HG03135 (cell line): ENCODE measurements at regions not wholly inside any gene's neighbourhood (a gene's known extent, or its start where the extent isn't known, plus 50 kb on each side); places are given as distances from the start of the nearest gene placed in this dataset.

Source experiments
- ATAC-seq: cut with Tn5 transposase; IDR thresholded peaks from one replicate; pipeline ENCODE4 v1.9.1; 2021; ENCODE audit warnings: mild to moderate bottlenecking, moderate library complexity; ENCODE audit not compliant: unreplicated experiment

GRCh38 chr2:16262526-16263178 lies 322.3 kb downstream of the MYCN start:
- ATAC-seq = no peak

- ATAC-seq = no peak
Observed at GRCh38 chr2:16261791-16262190, 321.4 kb downstream of the MYCN start.

GRCh38 chr2:16261071-16261470 lies 320.7 kb downstream of the MYCN start:
- no peak for ATAC-seq

GRCh38 chr2:16260041-16260830 lies 319.9 kb downstream of the MYCN start:
- ATAC-seq = no peak

- no peak for ATAC-seq
Observed at GRCh38 chr2:16259010-16259409, 318.7 kb downstream of the MYCN start.

GRCh38 chr2:16258350-16258749 lies 318.0 kb downstream of the MYCN start:
- ATAC-seq = no peak

- no peak for ATAC-seq
Observed at GRCh38 chr2:16257322-16258028, 317.1 kb downstream of the MYCN start.

GRCh38 chr2:16256601-16257321 lies 316.4 kb downstream of the MYCN start:
- no peak for ATAC-seq

GRCh38 chr2:16255120-16255519 lies 314.8 kb downstream of the MYCN start:
- no peak for ATAC-seq

- ATAC-seq = no peak
Observed at GRCh38 chr2:16254356-16254965, 314.1 kb downstream of the MYCN start.

- no peak for ATAC-seq
Observed at GRCh38 chr2:16253291-16253690, 312.9 kb downstream of the MYCN start.

- ATAC-seq = no peak
Observed at GRCh38 chr2:16252891-16253290, 312.5 kb downstream of the MYCN start.

GRCh38 chr2:16252251-16252650 lies 311.9 kb downstream of the MYCN start:
- ATAC-seq = no peak

- ATAC-seq = no peak
Observed at GRCh38 chr2:16251511-16252225, 311.3 kb downstream of the MYCN start.

- no peak for ATAC-seq
Observed at GRCh38 chr2:16250886-16251285, 310.5 kb downstream of the MYCN start.

GRCh38 chr2:16250466-16250865 lies 310.1 kb downstream of the MYCN start:
- ATAC-seq = no peak

- ATAC-seq = no peak
Observed at GRCh38 chr2:16250056-16250425, 309.7 kb downstream of the MYCN start.

- ATAC-seq = no peak
Observed at GRCh38 chr2:16249246-16250055, 309.1 kb downstream of the MYCN start.

- ATAC-seq = no peak
Observed at GRCh38 chr2:16248571-16249105, 308.3 kb downstream of the MYCN start.
